Neural cell (in vitro differentiated cells): ENCODE measurements at regions not wholly inside any gene's neighbourhood (a gene's known extent, or its start where the extent isn't known, plus 50 kb on each side); places are given as distances from the start of the nearest gene placed in this dataset.
A peak's percentile ranks its signal among the peaks of the same experiment; 100 is the strongest.

Experiments used
- H2AFZ ChIP-seq: fragments of 200-600, 300-800 bp; sonication (generic), shearing (Covaris generic); 2 replicates; pipeline ENCODE4 v1.6.0; 2014; ENCODE audit warnings: low read depth, mild to moderate bottlenecking, antibody characterized with exemption, low read length, moderate library complexity
- H3F3A ChIP-seq: fragments of 200-600 bp; shearing (Covaris generic); 2 replicates; pipeline ENCODE4 v1.6.1; 2016; ENCODE audit warnings: mild to moderate bottlenecking, moderate library complexity, mixed read lengths, antibody characterized with exemption, low read length; ENCODE audit not compliant: insufficient read depth, poor library complexity, severe bottlenecking
- H3K27ac ChIP-seq: fragments of 200-600, 300-800 bp; sonication (generic), shearing (Covaris generic); 2 replicates; pipeline ENCODE4 v1.5.1; 2014; ENCODE audit warnings: mild to moderate bottlenecking, low read length, moderate library complexity
- H3K27me3 ChIP-seq: fragments of 300-800, 200-600 bp; sonication (generic), shearing (Covaris generic); 2 replicates; pipeline ENCODE4 v1.6.0; 2014; ENCODE audit warnings: mild to moderate bottlenecking, low read depth, low read length, moderate library complexity; ENCODE audit not compliant: insufficient read depth
- H3K36me3 ChIP-seq: fragments of 300-800, 200-600 bp; sonication (generic), shearing (Covaris generic); 2 replicates; pipeline ENCODE4 v1.5.1; 2014; ENCODE audit warnings: mild to moderate bottlenecking, antibody characterized with exemption, low read length, moderate library complexity; ENCODE audit not compliant: insufficient read depth
- H3K4me2 ChIP-seq: fragments of 300-800, 200-600 bp; sonication (generic), shearing (Covaris generic); 2 replicates; pipeline ENCODE4 v1.6.0; 2014; ENCODE audit warnings: mild to moderate bottlenecking, low read length
- H3K4me3 ChIP-seq: fragments of 300-800, 200-600 bp; sonication (generic), shearing (Covaris generic); 2 replicates; pipeline ENCODE4 v1.5.1; 2014; ENCODE audit warnings: mild to moderate bottlenecking, low read length, moderate library complexity
- H3K79me2 ChIP-seq: fragments of 200-600 bp; shearing (Covaris generic); replicated peaks from 2 replicates; pipeline ENCODE4 v1.6.0; 2014; ENCODE audit warnings: mild to moderate bottlenecking, low read length, moderate library complexity; ENCODE audit not compliant: insufficient read depth
- H3K9ac ChIP-seq: fragments of 300-800, 200-600 bp; sonication (generic), shearing (Covaris generic); 2 replicates; pipeline ENCODE4 v1.6.1; 2016; ENCODE audit warnings: mild to moderate bottlenecking, low read length, mixed read lengths
- H3K9me2 ChIP-seq: fragments of 200-600 bp; shearing (Covaris generic); 2 replicates; pipeline ENCODE4 v1.6.1; 2016; ENCODE audit warnings: mild to moderate bottlenecking, low read length, mixed read lengths; ENCODE audit not compliant: insufficient read depth
- H3K9me3 ChIP-seq: fragments of 200-600, 300-800 bp; sonication (generic), shearing (Covaris generic); 2 replicates; pipeline ENCODE4 v1.6.1; 2016; ENCODE audit warnings: mild to moderate bottlenecking, mixed run types, low read length, moderate library complexity, mixed read lengths
- H4K20me1 ChIP-seq: fragments of 200-600 bp; shearing (Covaris generic); 2 replicates; pipeline ENCODE4 v1.6.1; 2016; ENCODE audit warnings: mild to moderate bottlenecking, mixed run types; ENCODE audit not compliant: insufficient read depth
- EP300 ChIP-seq: fragments of 450-650 bp; conservative IDR thresholded peaks from 2 replicates; pipeline ENCODE4 v1.6.1; 2014; ENCODE audit warnings: antibody characterized with exemption, mild to moderate bottlenecking, moderate library complexity; ENCODE audit not compliant: poor library complexity, severe bottlenecking
- EZH2 ChIP-seq: fragments of 200-600, 300-800 bp; shearing (Covaris generic), sonication (generic); IDR thresholded peaks from 2 replicates; pipeline ENCODE4 v1.6.1; 2014; ENCODE audit warnings: antibody characterized with exemption, low read length, borderline replicate concordance, mild to moderate bottlenecking; ENCODE audit not compliant: insufficient read depth, poor library complexity, severe bottlenecking
- MXI1 ChIP-seq: fragments of 450-650 bp; conservative IDR thresholded peaks from 2 replicates; pipeline ENCODE4 v1.6.1; 2014; ENCODE audit warnings: antibody characterized with exemption, mild to moderate bottlenecking; ENCODE audit not compliant: poor library complexity, severe bottlenecking
- POLR2AphosphoS5 ChIP-seq: IDR thresholded peaks from 2 replicates; pipeline ENCODE4 v1.6.1; 2012
- RAD21 ChIP-seq: fragments of 450-650 bp; conservative IDR thresholded peaks from 2 replicates; pipeline ENCODE4 v1.6.1; 2014; ENCODE audit warnings: antibody characterized with exemption, mild to moderate bottlenecking, moderate library complexity
- REST ChIP-seq: IDR thresholded peaks from 2 replicates; pipeline ENCODE4 v1.6.1; 2012; ENCODE audit warnings: borderline replicate concordance
- SMC3 ChIP-seq: fragments of 450-650 bp; conservative IDR thresholded peaks from 2 replicates; pipeline ENCODE4 v1.6.1; 2014; ENCODE audit warnings: antibody characterized with exemption, mild to moderate bottlenecking, moderate library complexity; ENCODE audit not compliant: poor library complexity
- TAF1 ChIP-seq: IDR thresholded peaks from 2 replicates; pipeline ENCODE4 v1.6.1; 2012; ENCODE audit warnings: low read depth
- TF ChIP-seq, protein P1 (sequence below): fragments of 450-650 bp; IDR thresholded peaks from 2 replicates; pipeline ENCODE4 v1.5.1; 2014; ENCODE audit warnings: antibody characterized with exemption, mild to moderate bottlenecking, moderate library complexity; ENCODE audit not compliant: poor library complexity, severe bottlenecking

DNA sequence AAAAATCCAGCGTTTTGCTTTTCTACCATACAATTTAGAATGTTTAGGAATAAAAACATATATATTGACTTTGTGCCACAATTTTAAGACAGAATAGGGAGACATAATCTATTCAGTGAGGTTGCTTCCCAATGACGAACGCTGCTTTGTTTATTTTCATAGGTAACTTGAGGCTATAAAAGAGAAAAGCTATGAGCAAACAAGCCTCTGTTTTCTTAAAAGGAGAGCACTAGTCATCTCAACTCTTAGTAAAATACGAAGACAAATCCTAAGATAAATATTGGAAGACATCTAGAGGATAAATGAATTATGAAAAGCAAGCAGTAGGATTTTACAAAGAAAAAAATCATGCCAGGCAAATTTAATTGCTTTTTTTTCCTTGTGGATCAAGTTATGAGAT is 363.6 kb downstream of the ANXA1 start:
- H3K36me3 ChIP-seq, result no peaks in the 10 kb centered on the region
- H3K4me3 ChIP-seq, result no peak overlapping the region
- no peak overlapping the region for H2AFZ ChIP-seq
- H3K79me2 ChIP-seq, result no peaks in the 10 kb centered on the region
- no peak overlapping the region for H3K9ac ChIP-seq
- H3K9me2 ChIP-seq, result no peaks in the 10 kb centered on the region
- H3K9me3 ChIP-seq, result no peaks in the 10 kb centered on the region
- no peaks in the 10 kb centered on the region for H3F3A ChIP-seq
- H3K27ac ChIP-seq, result no peak overlapping the region
- TF ChIP-seq SMC3 (no peak), EZH2 (no peak), REST (no peak), RAD21 (no peak), POLR2AphosphoS5 (no peak), MXI1 (no peak), EP300 (no peak), TAF1 (no peak)
- TF ChIP-seq, protein P1, sequence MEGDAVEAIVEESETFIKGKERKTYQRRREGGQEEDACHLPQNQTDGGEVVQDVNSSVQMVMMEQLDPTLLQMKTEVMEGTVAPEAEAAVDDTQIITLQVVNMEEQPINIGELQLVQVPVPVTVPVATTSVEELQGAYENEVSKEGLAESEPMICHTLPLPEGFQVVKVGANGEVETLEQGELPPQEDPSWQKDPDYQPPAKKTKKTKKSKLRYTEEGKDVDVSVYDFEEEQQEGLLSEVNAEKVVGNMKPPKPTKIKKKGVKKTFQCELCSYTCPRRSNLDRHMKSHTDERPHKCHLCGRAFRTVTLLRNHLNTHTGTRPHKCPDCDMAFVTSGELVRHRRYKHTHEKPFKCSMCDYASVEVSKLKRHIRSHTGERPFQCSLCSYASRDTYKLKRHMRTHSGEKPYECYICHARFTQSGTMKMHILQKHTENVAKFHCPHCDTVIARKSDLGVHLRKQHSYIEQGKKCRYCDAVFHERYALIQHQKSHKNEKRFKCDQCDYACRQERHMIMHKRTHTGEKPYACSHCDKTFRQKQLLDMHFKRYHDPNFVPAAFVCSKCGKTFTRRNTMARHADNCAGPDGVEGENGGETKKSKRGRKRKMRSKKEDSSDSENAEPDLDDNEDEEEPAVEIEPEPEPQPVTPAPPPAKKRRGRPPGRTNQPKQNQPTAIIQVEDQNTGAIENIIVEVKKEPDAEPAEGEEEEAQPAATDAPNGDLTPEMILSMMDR, result no peak
- H3K27me3 ChIP-seq, result no peaks in the 10 kb centered on the region
- no peaks in the 10 kb centered on the region for H4K20me1 ChIP-seq
- no peak overlapping the region for H3K4me2 ChIP-seq

GRCh38 chr9:73523391-73523790 is 371.7 kb downstream of the ANXA1 start:
- no peaks in the 10 kb centered on the region for H3K9me3 ChIP-seq
- H3K27ac ChIP-seq, result no peak overlapping the region
- no peaks in the 10 kb centered on the region for H3K9me2 ChIP-seq
- no peak overlapping the region for H3K9ac ChIP-seq
- H3K79me2 ChIP-seq, result no peaks in the 10 kb centered on the region
- no peak overlapping the region for H3K4me2 ChIP-seq
- H4K20me1 ChIP-seq, result no peaks in the 10 kb centered on the region
- TF ChIP-seq MXI1 (no peak), TAF1 (no peak), EP300 (peak; percentile 83), POLR2AphosphoS5 (peak; percentile 79), EZH2 (no peak), RAD21 (no peak), SMC3 (no peak), REST (no peak)
- TF ChIP-seq, protein P1, result no peak
- no peaks in the 10 kb centered on the region for H3K36me3 ChIP-seq
- no peaks in the 10 kb centered on the region for H3F3A ChIP-seq
- H2AFZ ChIP-seq, result no peak overlapping the region
- H3K27me3 ChIP-seq, result no peaks in the 10 kb centered on the region
- no peak overlapping the region for H3K4me3 ChIP-seq
